PC-3 (cell line): ENCODE measurements at regions not wholly inside any gene's neighbourhood (a gene's known extent, or its start where the extent isn't known, plus 50 kb on each side); places are given as distances from the start of the nearest gene placed in this dataset.

Experiments used
- ATAC-seq: fragments of 200-7000 bp; cut with Tn5 transposase; 2 replicates; pipeline ENCODE4 v1.9.1; 2020; ENCODE audit warnings: mild to moderate bottlenecking, moderate library complexity
- BruUV-seq: library from RNA; stranded (reverse); fragments of 400-500 nt; replicated peaks from 2 replicates; lab custom pipeline; 2021; lab: Mats Ljungman, UMichigan
- CTCF ChIA-PET: fragments of 300-600 bp; sonication (Branson Sonifier 250); formaldehyde crosslinking; loops from one replicate; lab custom pipeline; 2022; ENCODE audit warnings: antibody characterized with exemption; lab: Charles Lee
- POLR2A ChIA-PET: fragments of 300-600 bp; sonication (Branson Sonifier 250); formaldehyde crosslinking; loops from one replicate; lab custom pipeline; 2022; ENCODE audit warnings: antibody characterized with exemption; ENCODE audit not compliant: unreplicated experiment; lab: Charles Lee
- DNase-seq: peaks from one replicate; pipeline ENCODE4 v3.0.0-alpha.2; 2015
- H2AFZ ChIP-seq: fragments of 300-600 bp; sonication (generic); 2 replicates; pipeline ENCODE4 v1.6.0; 2016; ENCODE audit warnings: antibody characterized with exemption, low read length
- H3F3A ChIP-seq: fragments of 300-600 bp; sonication (generic); one replicate; pipeline ENCODE4 v1.6.0; 2017; ENCODE audit warnings: antibody characterized with exemption, low read length, control low read depth, mild to moderate bottlenecking; ENCODE audit not compliant: unreplicated experiment
- H3K27ac ChIP-seq: fragments of 300-600 bp; sonication (generic); 2 replicates; pipeline ENCODE4 v1.5.1; 2016; ENCODE audit warnings: mild to moderate bottlenecking, low read length
- H3K27me3 ChIP-seq: fragments of 300-600 bp; sonication (generic); 2 replicates; pipeline ENCODE4 v1.6.1; 2016; ENCODE audit warnings: low read length, mixed read lengths
- H3K36me3 ChIP-seq: fragments of 300-600 bp; sonication (generic); 2 replicates; pipeline ENCODE4 v1.6.1; 2016; ENCODE audit warnings: low read depth, mixed run types, low read length, mixed read lengths
- H3K4me1 ChIP-seq: fragments of 300-600 bp; sonication (generic); 2 replicates; pipeline ENCODE4 v1.5.1; 2016; ENCODE audit warnings: low read length; ENCODE audit not compliant: insufficient read depth
- H3K4me2 ChIP-seq: fragments of 300-600 bp; sonication (generic); 2 replicates; pipeline ENCODE4 v1.6.0; 2016; ENCODE audit warnings: low read length
- H3K4me3 ChIP-seq: fragments of 300-600 bp; sonication (generic); 2 replicates; pipeline ENCODE4 v1.5.1; 2016; ENCODE audit warnings: mild to moderate bottlenecking, low read length, mixed read lengths
- H3K79me2 ChIP-seq: fragments of 300-600 bp; sonication (generic); 2 replicates; pipeline ENCODE4 v1.6.1; 2017; ENCODE audit warnings: low read length, mixed read lengths
- H3K9ac ChIP-seq: fragments of 300-600 bp; sonication (generic); 2 replicates; pipeline ENCODE4 v1.6.0; 2016; ENCODE audit warnings: mild to moderate bottlenecking, low read length
- H3K9me2 ChIP-seq: fragments of 300-600 bp; sonication (generic); replicated peaks from 2 replicates; pipeline ENCODE4 v1.6.1; 2016; ENCODE audit warnings: mixed run types, low read length, mixed read lengths
- H3K9me3 ChIP-seq: fragments of 300-600 bp; sonication (generic); 2 replicates; pipeline ENCODE4 v1.6.1; 2016; ENCODE audit warnings: low read length, mixed read lengths
- H4K20me1 ChIP-seq: fragments of 300-600 bp; sonication (generic); 2 replicates; pipeline ENCODE4 v1.6.1; 2016; ENCODE audit warnings: low read length, mixed read lengths
- EZH2 ChIP-seq: fragments of 300-600 bp; sonication (generic); IDR thresholded peaks from one replicate; pipeline ENCODE4 v1.6.1; 2017; ENCODE audit warnings: antibody characterized with exemption, mild to moderate bottlenecking, low read length; ENCODE audit not compliant: unreplicated experiment
- EZH2phosphoT487 ChIP-seq: fragments of 300-600 bp; sonication (generic); IDR thresholded peaks from 2 replicates; pipeline ENCODE4 v1.6.1; 2018; ENCODE audit warnings: mild to moderate bottlenecking, antibody characterized with exemption, low read length, borderline replicate concordance
- intact Hi-C: fragments of 100-400 bp; cut with micrococcal nuclease; formaldehyde crosslinking; loops from 2 replicates; pipeline ENCODE4 v1.9.0; 2023
- TF ChIP-seq, protein P1 (sequence below): fragments of 300-600 bp; sonication (generic); conservative IDR thresholded peaks from 2 replicates; pipeline ENCODE4 v1.5.1; 2017; ENCODE audit warnings: antibody characterized with exemption, low read depth, mild to moderate bottlenecking, low read length

DNA sequence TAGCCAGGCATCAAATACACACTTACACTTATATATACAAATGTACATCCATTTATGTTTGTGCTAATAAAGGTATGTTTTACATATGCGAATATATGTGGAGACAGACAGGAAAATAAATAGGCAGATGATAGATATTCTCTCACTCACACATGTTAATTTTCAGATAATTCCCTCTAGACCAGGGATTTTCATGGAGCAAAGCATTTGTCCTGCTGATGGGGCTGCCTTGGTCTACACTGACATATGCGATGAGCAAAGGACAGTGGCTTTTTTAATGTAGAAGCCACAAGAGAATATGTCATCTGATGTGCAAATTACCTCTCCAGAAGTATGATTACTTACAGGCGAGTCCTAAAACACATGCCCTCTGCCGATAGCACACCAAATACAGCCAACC is 224.5 kb downstream of the VEGFC start:
- H3K4me1 ChIP-seq: peaks cover 11% of the 10 kb centered on the region

DNA sequence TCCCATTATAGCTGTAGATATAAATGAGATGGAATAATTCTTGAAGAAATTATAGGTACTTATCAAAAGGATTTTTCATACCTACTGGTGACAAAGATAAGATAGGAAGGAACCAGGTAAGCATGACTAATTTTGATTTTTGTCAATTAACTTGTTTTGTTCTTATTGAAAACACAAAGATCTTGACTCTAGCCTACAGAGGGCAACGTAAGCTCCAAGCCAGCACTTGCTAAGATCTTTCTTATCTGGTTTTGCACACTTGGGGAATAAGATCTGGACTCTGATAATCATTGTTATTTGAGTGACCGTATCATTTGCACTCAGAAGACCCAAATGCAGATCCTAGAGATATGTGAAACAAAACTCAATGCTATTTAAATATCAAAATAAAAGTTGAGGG is 223.4 kb downstream of the VEGFC start:
- no peaks in the 10 kb centered on the region for H4K20me1 ChIP-seq
- ChIA-PET CTCF (no interaction called here), POLR2A (no interaction called here)
- H3K4me3 ChIP-seq: no peak overlapping the region
- H3K4me1 ChIP-seq: peaks cover 11% of the 10 kb centered on the region
- no peak overlapping the region for H2AFZ ChIP-seq
- H3F3A ChIP-seq: no peaks in the 10 kb centered on the region
- no peak overlapping the region for H3K27ac ChIP-seq
- ATAC-seq: no peak
- BruUV-seq: no TSS peak
- H3K9me3 ChIP-seq: no peaks in the 10 kb centered on the region
- no peaks in the 10 kb centered on the region for H3K9me2 ChIP-seq
- H3K9ac ChIP-seq: no peak overlapping the region
- H3K4me2 ChIP-seq: no peak overlapping the region
- H3K79me2 ChIP-seq: no peaks in the 10 kb centered on the region
- peak; percentile 6 for DNase-seq
- TF ChIP-seq EZH2phosphoT487: no peak
- TF ChIP-seq, protein P1, sequence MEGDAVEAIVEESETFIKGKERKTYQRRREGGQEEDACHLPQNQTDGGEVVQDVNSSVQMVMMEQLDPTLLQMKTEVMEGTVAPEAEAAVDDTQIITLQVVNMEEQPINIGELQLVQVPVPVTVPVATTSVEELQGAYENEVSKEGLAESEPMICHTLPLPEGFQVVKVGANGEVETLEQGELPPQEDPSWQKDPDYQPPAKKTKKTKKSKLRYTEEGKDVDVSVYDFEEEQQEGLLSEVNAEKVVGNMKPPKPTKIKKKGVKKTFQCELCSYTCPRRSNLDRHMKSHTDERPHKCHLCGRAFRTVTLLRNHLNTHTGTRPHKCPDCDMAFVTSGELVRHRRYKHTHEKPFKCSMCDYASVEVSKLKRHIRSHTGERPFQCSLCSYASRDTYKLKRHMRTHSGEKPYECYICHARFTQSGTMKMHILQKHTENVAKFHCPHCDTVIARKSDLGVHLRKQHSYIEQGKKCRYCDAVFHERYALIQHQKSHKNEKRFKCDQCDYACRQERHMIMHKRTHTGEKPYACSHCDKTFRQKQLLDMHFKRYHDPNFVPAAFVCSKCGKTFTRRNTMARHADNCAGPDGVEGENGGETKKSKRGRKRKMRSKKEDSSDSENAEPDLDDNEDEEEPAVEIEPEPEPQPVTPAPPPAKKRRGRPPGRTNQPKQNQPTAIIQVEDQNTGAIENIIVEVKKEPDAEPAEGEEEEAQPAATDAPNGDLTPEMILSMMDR: peak; percentile 36; the same call in 1 of the 2 replicates
- no peaks in the 10 kb centered on the region for H3K27me3 ChIP-seq
- H3K36me3 ChIP-seq: no peaks in the 10 kb centered on the region
- intact Hi-C loops: loop anchor here (10.0 kb wide), 2 partner anchors 676 to 766 kb away; no protein-coding TSS in a partner anchor

More for the DNA sequence above, 224.5 kb downstream of the VEGFC start:
- no TSS peak for BruUV-seq
- H2AFZ ChIP-seq: no peak overlapping the region
- no peak for ATAC-seq
- no peaks in the 10 kb centered on the region for H3K9me2 ChIP-seq
- H3K36me3 ChIP-seq: no peaks in the 10 kb centered on the region
- no peaks in the 10 kb centered on the region for H4K20me1 ChIP-seq
- CTCF ChIA-PET: no interaction called here
- no peaks in the 10 kb centered on the region for H3K9me3 ChIP-seq
- no peaks in the 10 kb centered on the region for H3K27me3 ChIP-seq
- H3F3A ChIP-seq: no peaks in the 10 kb centered on the region
- H3K27ac ChIP-seq: no peak overlapping the region
- DNase-seq: no peak
- intact Hi-C loops: loop anchor here (10.0 kb wide), 2 partner anchors 677 to 767 kb away; no protein-coding TSS in a partner anchor
- no peak for TF ChIP-seq EZH2phosphoT487
- no peak for TF ChIP-seq EZH2
- TF ChIP-seq, protein P1: no peak
- no peak overlapping the region for H3K4me2 ChIP-seq
- no peak overlapping the region for H3K4me3 ChIP-seq
- H3K9ac ChIP-seq: no peak overlapping the region
- H3K79me2 ChIP-seq: no peaks in the 10 kb centered on the region
- POLR2A ChIA-PET: no interaction called here

DNA sequence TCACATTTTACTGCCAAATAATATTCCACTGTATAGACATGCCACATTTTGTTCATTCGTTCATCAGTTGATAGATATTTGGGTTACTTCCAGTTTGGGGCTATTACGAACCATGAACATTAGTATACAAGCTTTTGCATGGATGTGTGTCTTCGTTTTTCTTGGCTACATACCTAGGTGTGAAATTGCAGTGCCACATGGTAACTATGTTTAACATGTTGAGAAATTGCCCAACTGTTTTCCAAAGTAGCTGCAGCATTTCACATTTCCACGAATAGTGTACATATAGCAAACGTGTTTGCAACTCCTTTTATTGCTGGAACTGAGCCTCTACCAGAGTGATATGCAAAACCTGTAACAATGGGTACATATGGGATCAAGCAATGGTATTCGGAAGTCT is 221.5 kb downstream of the VEGFC start:
- Histone ChIP-seq H3K4me2 (no peak overlapping the region), H3K9me2 (no peaks in the 10 kb centered on the region), H4K20me1 (no peaks in the 10 kb centered on the region), H3K9ac (no peak overlapping the region), H3K27me3 (no peaks in the 10 kb centered on the region), H3F3A (no peaks in the 10 kb centered on the region), H3K36me3 (no peaks in the 10 kb centered on the region), H3K79me2 (no peaks in the 10 kb centered on the region), H3K4me1 (peaks cover 9% of the 10 kb centered on the region), H3K27ac (no peak overlapping the region), H3K4me3 (no peak overlapping the region), H3K9me3 (no peaks in the 10 kb centered on the region), H2AFZ (no peak overlapping the region)
- BruUV-seq: no TSS peak
- no peak for TF ChIP-seq EZH2phosphoT487
- no peak for TF ChIP-seq EZH2
- TF ChIP-seq, protein P1: no peak
- no peak for DNase-seq
- no peak for ATAC-seq
- intact Hi-C loops: no loop called here
- POLR2A ChIA-PET: no interaction called here
- CTCF ChIA-PET: no interaction called here
